ENCODE measurements at regions not wholly inside any gene's neighbourhood (a gene's known extent, or its start where the extent isn't known, plus 50 kb on each side); places are given as distances from the start of the nearest gene placed in this dataset.

DNA sequence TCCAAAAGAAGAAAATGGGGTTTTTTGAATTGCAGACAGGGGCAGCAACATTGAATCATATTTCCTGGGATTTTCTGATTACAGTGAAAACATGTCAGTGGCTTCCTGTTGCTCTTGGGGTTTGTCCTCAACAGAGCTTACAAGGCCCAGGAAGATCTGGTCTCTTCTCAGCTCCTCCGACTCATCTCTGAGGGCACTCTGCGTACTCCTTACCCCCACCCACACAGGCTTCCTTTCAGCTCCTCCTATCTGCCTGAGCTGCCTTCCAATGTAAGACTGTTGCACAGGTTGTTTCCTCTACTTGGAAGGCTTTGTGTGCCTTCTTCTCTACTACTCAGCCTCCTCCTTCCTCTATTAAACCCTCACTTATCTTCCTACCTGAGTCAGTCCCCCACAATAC, 245.1 kb upstream of the MEF2C start:
- no peak overlapping the region for H3K27ac ChIP-seq
- TF ChIP-seq, protein P1, sequence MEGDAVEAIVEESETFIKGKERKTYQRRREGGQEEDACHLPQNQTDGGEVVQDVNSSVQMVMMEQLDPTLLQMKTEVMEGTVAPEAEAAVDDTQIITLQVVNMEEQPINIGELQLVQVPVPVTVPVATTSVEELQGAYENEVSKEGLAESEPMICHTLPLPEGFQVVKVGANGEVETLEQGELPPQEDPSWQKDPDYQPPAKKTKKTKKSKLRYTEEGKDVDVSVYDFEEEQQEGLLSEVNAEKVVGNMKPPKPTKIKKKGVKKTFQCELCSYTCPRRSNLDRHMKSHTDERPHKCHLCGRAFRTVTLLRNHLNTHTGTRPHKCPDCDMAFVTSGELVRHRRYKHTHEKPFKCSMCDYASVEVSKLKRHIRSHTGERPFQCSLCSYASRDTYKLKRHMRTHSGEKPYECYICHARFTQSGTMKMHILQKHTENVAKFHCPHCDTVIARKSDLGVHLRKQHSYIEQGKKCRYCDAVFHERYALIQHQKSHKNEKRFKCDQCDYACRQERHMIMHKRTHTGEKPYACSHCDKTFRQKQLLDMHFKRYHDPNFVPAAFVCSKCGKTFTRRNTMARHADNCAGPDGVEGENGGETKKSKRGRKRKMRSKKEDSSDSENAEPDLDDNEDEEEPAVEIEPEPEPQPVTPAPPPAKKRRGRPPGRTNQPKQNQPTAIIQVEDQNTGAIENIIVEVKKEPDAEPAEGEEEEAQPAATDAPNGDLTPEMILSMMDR (IDR thresholded peaks at IDR 0.05) = no peak
- no peak for TF ChIP-seq ZFX (IDR thresholded peaks at IDR 0.05; ENCODE audit: borderline replicate concordance)

DNA sequence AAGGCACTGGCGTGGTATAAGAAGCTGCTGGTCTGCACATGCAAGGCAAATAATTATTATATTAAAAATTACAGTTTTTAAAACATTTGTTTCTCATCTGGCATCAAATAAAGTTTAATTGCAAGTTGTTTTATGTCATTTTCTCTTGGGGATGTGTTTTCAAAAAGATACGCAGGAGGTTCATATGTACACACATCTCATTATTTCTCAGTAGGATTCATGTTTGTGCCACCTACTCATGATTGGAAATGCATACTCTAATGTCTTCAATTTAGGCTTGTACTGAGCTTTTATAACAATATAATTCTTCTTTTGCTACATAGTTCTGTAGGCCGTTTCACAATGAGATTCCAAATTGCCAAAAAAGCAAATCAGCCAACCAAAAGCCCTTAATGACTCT, 244.2 kb upstream of the MEF2C start:
- no peak overlapping the region for H3K27ac ChIP-seq
- TF ChIP-seq, protein P1 (IDR thresholded peaks at IDR 0.05) = no peak
- TF ChIP-seq ZFX (IDR thresholded peaks at IDR 0.05; ENCODE audit: borderline replicate concordance) = no peak

DNA sequence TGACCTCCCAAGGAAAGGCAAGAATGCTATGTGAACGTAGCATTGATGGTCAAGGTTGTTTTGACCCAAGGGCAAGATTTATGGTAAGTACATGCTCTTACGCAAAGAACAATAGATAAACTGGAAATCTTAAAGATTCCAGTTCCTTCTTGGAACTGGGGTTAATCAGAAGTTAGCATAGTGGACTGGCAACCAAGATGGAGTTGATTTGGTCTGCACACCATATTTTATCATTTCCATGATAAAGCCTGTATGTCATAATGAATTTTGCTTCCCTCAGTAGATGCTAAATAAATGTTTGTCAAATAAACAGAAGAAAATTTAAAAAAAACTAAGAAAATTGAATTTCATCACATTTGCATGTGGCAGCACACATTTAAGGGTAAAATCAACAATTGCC, 242.4 kb upstream of the MEF2C start:
- no peak overlapping the region for H3K27ac ChIP-seq
- TF ChIP-seq ZFX (IDR thresholded peaks at IDR 0.05; ENCODE audit: borderline replicate concordance) = no peak
- TF ChIP-seq, protein P1 (IDR thresholded peaks at IDR 0.05) = no peak

GRCh38 chr5:89123581-89123980, 240.6 kb upstream of the MEF2C start:
- TF ChIP-seq, protein P1 (IDR thresholded peaks at IDR 0.05) = no peak
- no peak for TF ChIP-seq ZFX (IDR thresholded peaks at IDR 0.05; ENCODE audit: borderline replicate concordance)
- no peak overlapping the region for H3K27ac ChIP-seq

- no peak overlapping the region for H3K27ac ChIP-seq
- TF ChIP-seq, protein P1 (IDR thresholded peaks at IDR 0.05) = no peak
Observed at GRCh38 chr5:89120719-89121118, 237.7 kb upstream of the MEF2C start.

GRCh38 chr5:89117124-89117644, 234.2 kb upstream of the MEF2C start:
- H3K27ac ChIP-seq = no peak overlapping the region
- TF ChIP-seq, protein P1 (IDR thresholded peaks at IDR 0.05) = no peak
- no peak for TF ChIP-seq ZFX (IDR thresholded peaks at IDR 0.05; ENCODE audit: borderline replicate concordance)

GRCh38 chr5:89110916-89111646, 228.1 kb upstream of the MEF2C start:
- no peak overlapping the region for H3K27ac ChIP-seq
- TF ChIP-seq, protein P1 (IDR thresholded peaks at IDR 0.05) = no peak
- no peak for TF ChIP-seq ZFX (IDR thresholded peaks at IDR 0.05; ENCODE audit: borderline replicate concordance)
